GM23248 (cell line): ENCODE measurements at regions not wholly inside any gene's neighbourhood (a gene's known extent, or its start where the extent isn't known, plus 50 kb on each side); places are given as distances from the start of the nearest gene placed in this dataset.

Source experiments
- DNase-seq: peaks from one replicate; pipeline ENCODE4 v3.0.0-alpha.2; 2015
- H2AFZ ChIP-seq: fragments of 200-600 bp; sonication (generic); 2 replicates; pipeline ENCODE4 v1.6.1; 2016; ENCODE audit warnings: antibody characterized with exemption
- H3F3A ChIP-seq: fragments of 200-600 bp; sonication (generic); 2 replicates; pipeline ENCODE4 v1.6.1; 2016; ENCODE audit warnings: mild to moderate bottlenecking, antibody characterized with exemption, mixed run types; ENCODE audit not compliant: insufficient read depth
- H3K27ac ChIP-seq: fragments of 200-600 bp; sonication (generic); 2 replicates; pipeline ENCODE4 v1.5.1; 2016; ENCODE audit warnings: mild to moderate bottlenecking
- H3K27me3 ChIP-seq: fragments of 200-600 bp; sonication (generic); replicated peaks from 2 replicates; pipeline ENCODE4 v1.6.1; 2016; ENCODE audit warnings: mild to moderate bottlenecking; ENCODE audit not compliant: insufficient read depth
- H3K36me3 ChIP-seq: fragments of 200-600 bp; sonication (generic); 2 replicates; pipeline ENCODE4 v1.6.1; 2016; ENCODE audit warnings: low read depth, mild to moderate bottlenecking
- H3K4me1 ChIP-seq: fragments of 200-600 bp; sonication (generic); 2 replicates; pipeline ENCODE4 v1.6.1; 2016; ENCODE audit warnings: mild to moderate bottlenecking; ENCODE audit not compliant: insufficient read depth
- H3K4me2 ChIP-seq: fragments of 200-600 bp; sonication (generic); one replicate; pipeline ENCODE4 v1.6.1; 2016; ENCODE audit warnings: mild to moderate bottlenecking; ENCODE audit not compliant: unreplicated experiment
- H3K4me3 ChIP-seq: fragments of 200-600 bp; sonication (generic); 2 replicates; pipeline ENCODE4 v1.5.1; 2016; ENCODE audit warnings: mild to moderate bottlenecking
- H3K79me2 ChIP-seq: fragments of 200-600 bp; sonication (generic); 2 replicates; pipeline ENCODE4 v1.6.1; 2016; ENCODE audit warnings: mild to moderate bottlenecking; ENCODE audit not compliant: insufficient read depth
- H3K9ac ChIP-seq: fragments of 200-600 bp; sonication (generic); 2 replicates; pipeline ENCODE4 v1.6.1; 2016; ENCODE audit warnings: mild to moderate bottlenecking
- H3K9me2 ChIP-seq: fragments of 200-600 bp; sonication (generic); 2 replicates; pipeline ENCODE4 v1.6.1; 2016; ENCODE audit warnings: mixed run types, mild to moderate bottlenecking, moderate library complexity; ENCODE audit not compliant: insufficient read depth
- H3K9me3 ChIP-seq: fragments of 200-600 bp; sonication (generic); one replicate; pipeline ENCODE4 v1.6.1; 2017; ENCODE audit warnings: low read depth
- H4K20me1 ChIP-seq: fragments of 200-600 bp; sonication (generic); 2 replicates; pipeline ENCODE4 v1.6.0; 2016; ENCODE audit not compliant: insufficient read depth
- EZH2 ChIP-seq: fragments of 200-600 bp; sonication (generic); IDR thresholded peaks from 2 replicates; pipeline ENCODE4 v1.6.1; 2018; ENCODE audit warnings: antibody characterized with exemption, mild to moderate bottlenecking; ENCODE audit not compliant: insufficient read depth, poor library complexity, severe bottlenecking
- EZH2phosphoT487 ChIP-seq: fragments of 200-600 bp; sonication (generic); IDR thresholded peaks from 2 replicates; pipeline ENCODE4 v1.6.1; 2018; ENCODE audit warnings: antibody characterized with exemption, moderate library complexity, mild to moderate bottlenecking, low read depth; ENCODE audit not compliant: insufficient read depth
- WGBS, 2 experiments: methylation state at CpG; one replicate each; pipeline ENCODE4 v1.1.6; 2015 to 2017; ENCODE audit warnings: low lambda C conversion rate in 2 of 2, low coverage in 1 of 2; ENCODE audit errors: missing lambda C conversion rate in 2 of 2; 5-methylcytosine and 5-hydroxymethylcytosine counted together
- in situ Hi-C: fragments of 300-500 bp; cut with MboI; formaldehyde crosslinking; loops from 2 replicates; pipeline ENCODE4 v1.15.0; 2020

DNA sequence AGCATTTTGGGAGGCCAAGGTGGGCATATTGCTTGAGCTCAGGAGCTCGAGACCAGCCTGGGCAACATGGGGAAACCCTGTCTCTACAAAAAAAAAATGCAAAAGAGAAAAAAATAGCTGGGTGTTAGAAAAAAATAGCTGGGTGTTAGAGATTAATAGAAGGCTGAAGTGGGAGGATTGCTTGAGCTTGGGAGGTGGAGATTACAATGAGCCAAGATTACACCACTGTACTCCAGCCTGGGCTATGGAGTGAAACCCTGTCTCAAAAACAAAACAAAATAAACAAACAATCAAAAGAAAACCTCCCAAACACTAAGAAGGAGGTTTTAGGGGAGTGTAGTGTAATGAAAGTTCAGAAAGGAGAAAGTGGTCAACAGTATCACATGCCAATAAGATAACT, 202.1 kb downstream of the FLRT2 start:
- Histone ChIP-seq H3K79me2 (no peaks in the 10 kb centered on the region), H3K4me3 (no peak overlapping the region), H3F3A (0 out of 2 replicates have a peak, but pooled peaks cover 5% of the 10 kb centered on the region), H3K9me3 (no peaks in the 10 kb centered on the region), H4K20me1 (no peaks in the 10 kb centered on the region), H3K4me2 (no peak overlapping the region), H3K27me3 (no peaks in the 10 kb centered on the region; the same call in 1 of the 2 replicates), H3K36me3 (no peaks in the 10 kb centered on the region), H2AFZ (no peak overlapping the region), H3K9me2 (no peaks in the 10 kb centered on the region), H3K9ac (no peak overlapping the region), H3K4me1 (peaks cover 12% of the 10 kb centered on the region), H3K27ac (no peak overlapping the region)
- in situ Hi-C loops, result no loop called here
- no peak for DNase-seq
- TF ChIP-seq EZH2, result no peak
- TF ChIP-seq EZH2phosphoT487, result no peak
- 0 to 14% methylated on average over 1 of the region's 1 CpG for WGBS, 2 experiments

DNA sequence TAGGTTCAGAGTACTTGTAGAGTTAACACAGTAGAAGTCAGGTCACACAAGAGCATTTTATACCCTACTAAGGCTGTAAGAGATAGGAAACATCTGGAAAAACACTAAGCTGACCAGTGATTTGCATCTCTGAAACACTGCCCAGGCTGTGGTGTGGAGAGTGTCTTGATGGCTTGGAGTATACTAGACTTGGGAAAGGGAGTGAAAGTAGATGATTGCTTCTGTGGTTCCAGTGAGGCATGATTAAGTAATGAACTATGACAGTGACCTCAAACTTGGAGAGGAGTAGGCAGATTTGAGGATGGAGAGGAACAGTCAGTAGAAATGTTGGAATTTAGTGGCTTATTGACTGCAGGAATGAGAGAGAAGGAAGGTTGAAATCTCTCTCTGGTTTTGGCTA, 201.2 kb downstream of the FLRT2 start:
- TF ChIP-seq EZH2phosphoT487 (no peak), EZH2 (no peak)
- Histone ChIP-seq H3K79me2 (no peaks in the 10 kb centered on the region), H3K9ac (no peak overlapping the region), H4K20me1 (no peaks in the 10 kb centered on the region), H3K9me2 (no peaks in the 10 kb centered on the region), H3K4me3 (no peak overlapping the region), H3K27ac (no peak overlapping the region), H3K27me3 (no peaks in the 10 kb centered on the region; the same call in 1 of the 2 replicates), H2AFZ (no peak overlapping the region), H3K4me2 (no peak overlapping the region), H3K9me3 (no peaks in the 10 kb centered on the region), H3K36me3 (no peaks in the 10 kb centered on the region), H3F3A (0 out of 2 replicates have a peak, but pooled peaks cover 5% of the 10 kb centered on the region), H3K4me1 (peaks cover 12% of the 10 kb centered on the region)
- in situ Hi-C loops, result no loop called here
- peak; percentile 64 for DNase-seq

DNA sequence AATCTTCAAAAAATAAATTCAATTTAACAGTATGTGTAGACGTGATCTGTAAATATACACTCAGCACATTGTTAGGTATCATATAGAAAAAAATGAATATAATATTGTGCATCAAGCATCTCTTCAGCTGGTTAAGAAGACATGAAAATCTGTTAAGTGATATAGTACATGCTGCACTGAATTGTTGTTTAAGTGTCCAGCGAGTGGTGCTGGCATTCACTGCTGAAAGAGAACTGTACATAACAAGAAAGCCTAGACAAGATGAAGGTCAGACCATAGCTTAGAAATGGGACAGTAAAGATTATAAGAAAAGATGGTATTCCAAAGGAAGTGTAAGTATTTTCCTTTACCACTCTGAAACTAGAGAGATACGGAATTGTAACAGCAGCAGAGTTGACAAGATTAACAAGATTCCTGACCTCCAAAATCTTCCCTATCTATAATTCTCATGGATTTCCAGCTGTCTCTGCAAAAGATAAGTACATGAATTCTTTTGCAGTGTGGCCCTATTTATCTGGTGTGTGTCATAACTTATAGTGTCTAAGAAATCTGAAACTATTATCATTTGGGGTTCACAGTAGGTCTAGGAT, 198.6 kb downstream of the FLRT2 start:
- no peak overlapping the region for H3K4me3 ChIP-seq
- H3K9me2 ChIP-seq, result no peaks in the 10 kb centered on the region
- H3K4me1 ChIP-seq, result peaks cover 12% of the 10 kb centered on the region
- no peaks in the 10 kb centered on the region for H3K9me3 ChIP-seq
- TF ChIP-seq EZH2phosphoT487, result no peak
- no peak for TF ChIP-seq EZH2
- H3K79me2 ChIP-seq, result no peaks in the 10 kb centered on the region
- H3K27ac ChIP-seq, result no peak overlapping the region
- 0 out of 2 replicates have a peak, but pooled peaks cover 5% of the 10 kb centered on the region for H3F3A ChIP-seq
- WGBS, 2 experiments, result 30 to 33% methylated on average over 3 of the region's 3 CpGs
- H3K9ac ChIP-seq, result no peak overlapping the region
- in situ Hi-C loops, result no loop called here
- H3K36me3 ChIP-seq, result no peaks in the 10 kb centered on the region
- H2AFZ ChIP-seq, result no peak overlapping the region
- no peaks in the 10 kb centered on the region; the same call in 1 of the 2 replicates for H3K27me3 ChIP-seq
- H4K20me1 ChIP-seq, result no peaks in the 10 kb centered on the region
- H3K4me2 ChIP-seq, result no peak overlapping the region
- no peak for DNase-seq

- Histone ChIP-seq H3K9me3 (no peaks in the 10 kb centered on the region), H3K36me3 (no peaks in the 10 kb centered on the region), H3K4me3 (no peak overlapping the region), H3K27ac (no peak overlapping the region), H3K9ac (no peak overlapping the region), H2AFZ (no peak overlapping the region), H3K9me2 (no peaks in the 10 kb centered on the region), H3K27me3 (no peaks in the 10 kb centered on the region), H3K79me2 (no peaks in the 10 kb centered on the region), H4K20me1 (no peaks in the 10 kb centered on the region), H3K4me1 (no peaks in the 10 kb centered on the region), H3F3A (no peaks in the 10 kb centered on the region), H3K4me2 (no peak overlapping the region)
- no peak for DNase-seq
- in situ Hi-C loops, result no loop called here
- 42% methylated on average over 1 of the region's 1 CpG for WGBS, 2 experiments
- TF ChIP-seq EZH2phosphoT487, result no peak
- no peak for TF ChIP-seq EZH2
Measured at GRCh38 chr14:85714069-85714468, 184.1 kb downstream of the FLRT2 start.

- H3F3A ChIP-seq, result no peaks in the 10 kb centered on the region
- no peaks in the 10 kb centered on the region for H3K4me1 ChIP-seq
- H3K27me3 ChIP-seq, result no peaks in the 10 kb centered on the region
- no peaks in the 10 kb centered on the region for H4K20me1 ChIP-seq
- no peak for DNase-seq
- TF ChIP-seq EZH2phosphoT487 (no peak), EZH2 (no peak)
- H3K9me2 ChIP-seq, result no peaks in the 10 kb centered on the region
- no peak overlapping the region for H2AFZ ChIP-seq
- WGBS, 2 experiments, result 1 to 2% methylated on average over 2 of the region's 2 CpGs
- no peaks in the 10 kb centered on the region for H3K79me2 ChIP-seq
- H3K4me2 ChIP-seq, result no peak overlapping the region
- no peaks in the 10 kb centered on the region for H3K9me3 ChIP-seq
- H3K9ac ChIP-seq, result no peak overlapping the region
- in situ Hi-C loops, result no loop called here
- H3K36me3 ChIP-seq, result no peaks in the 10 kb centered on the region
- H3K27ac ChIP-seq, result no peak overlapping the region
- H3K4me3 ChIP-seq, result no peak overlapping the region
Measured at GRCh38 chr14:85711620-85712019, 181.7 kb downstream of the FLRT2 start.
